ENCODE measurements at regions not wholly inside any gene's neighbourhood (a gene's known extent, or its start where the extent isn't known, plus 50 kb on each side); places are given as distances from the start of the nearest gene placed in this dataset.

GRCh38 chr15:61684749-61685467 lies 375.3 kb downstream of the VPS13C start:
- FAIRE-seq (no peak), DNase-seq (ENCODE audit: insufficient read length, low spot score) (no peak)

- no peak for DNase-seq (ENCODE audit: insufficient read length, low spot score)
- FAIRE-seq, result no peak
Observed at GRCh38 chr15:61682891-61683735, 377.1 kb downstream of the VPS13C start.

DNA sequence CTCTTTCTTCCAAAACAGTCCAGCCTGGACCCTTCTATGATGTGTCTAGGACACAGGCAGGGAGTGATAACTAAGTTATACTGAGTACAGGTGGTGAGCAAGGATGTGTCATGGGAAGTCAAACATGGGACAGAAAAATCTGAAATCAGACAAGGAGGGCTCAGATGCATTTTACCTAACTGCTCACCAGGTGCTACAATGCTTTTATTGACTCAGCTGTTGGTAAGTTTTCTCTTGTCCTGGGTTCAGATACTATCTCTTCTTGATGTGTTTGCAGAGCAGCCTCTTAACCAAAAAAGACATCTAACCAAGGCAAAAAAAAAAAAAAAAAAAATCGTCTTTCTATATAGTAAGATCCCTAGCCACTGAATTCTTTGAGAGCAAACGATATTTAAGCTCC lies 378.6 kb downstream of the VPS13C start:
- no peak for DNase-seq (ENCODE audit: insufficient read length, low spot score)
- no peak for FAIRE-seq

DNA sequence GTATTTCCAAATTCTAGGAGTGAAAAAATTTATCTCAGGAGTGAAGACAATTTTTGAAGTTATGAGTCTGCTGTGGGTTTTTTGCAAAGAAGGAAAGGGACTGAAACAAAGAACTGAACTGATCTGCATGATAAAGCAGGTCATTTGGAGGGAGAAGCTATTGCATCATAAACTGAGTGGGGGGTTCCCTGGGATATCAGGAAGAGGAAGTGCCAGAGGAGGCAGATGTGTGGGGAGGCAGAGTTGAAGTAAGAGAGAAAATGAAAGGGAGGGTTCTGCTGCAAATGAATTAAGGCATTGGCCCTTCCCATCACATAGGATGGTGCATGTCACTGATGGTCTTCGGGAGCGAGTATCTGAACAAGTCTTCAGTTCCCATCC lies 379.2 kb downstream of the VPS13C start:
- DNase-seq (ENCODE audit: insufficient read length, low spot score), result no peak
- no peak for FAIRE-seq

- no peak for DNase-seq (ENCODE audit: insufficient read length, low spot score)
Observed at GRCh38 chr15:61680260-61681037, 379.8 kb downstream of the VPS13C start.

GRCh38 chr15:61671736-61672135 lies 388.5 kb downstream of the VPS13C start:
- FAIRE-seq (no peak), DNase-seq (ENCODE audit: insufficient read length, low spot score) (no peak)

More at GRCh38 chr15:61680260-61681037, 379.8 kb downstream of the VPS13C start:
- no peak for FAIRE-seq

DNA sequence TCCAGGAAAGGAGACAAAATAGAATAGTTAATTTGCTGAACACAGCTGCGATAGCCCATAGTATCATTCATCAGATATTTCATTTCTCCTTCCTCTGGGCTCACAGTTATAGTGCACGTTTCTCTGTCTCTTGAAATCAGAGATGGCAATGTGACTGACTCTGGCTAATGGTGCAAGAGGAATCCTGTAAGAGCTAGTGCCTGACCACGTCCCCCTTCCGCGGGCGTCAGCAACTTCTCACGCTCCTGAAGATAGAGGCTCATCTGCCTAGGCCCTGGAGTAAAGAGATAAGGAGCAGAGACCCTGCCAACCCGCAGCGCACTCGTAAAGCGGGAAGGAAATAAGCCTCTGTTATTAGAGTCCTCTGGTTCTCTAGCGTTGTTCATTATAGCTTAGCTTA lies 391.8 kb downstream of the VPS13C start:
- DNase-seq (ENCODE audit: insufficient read length, low spot score), result no peak
- no peak for FAIRE-seq

DNA sequence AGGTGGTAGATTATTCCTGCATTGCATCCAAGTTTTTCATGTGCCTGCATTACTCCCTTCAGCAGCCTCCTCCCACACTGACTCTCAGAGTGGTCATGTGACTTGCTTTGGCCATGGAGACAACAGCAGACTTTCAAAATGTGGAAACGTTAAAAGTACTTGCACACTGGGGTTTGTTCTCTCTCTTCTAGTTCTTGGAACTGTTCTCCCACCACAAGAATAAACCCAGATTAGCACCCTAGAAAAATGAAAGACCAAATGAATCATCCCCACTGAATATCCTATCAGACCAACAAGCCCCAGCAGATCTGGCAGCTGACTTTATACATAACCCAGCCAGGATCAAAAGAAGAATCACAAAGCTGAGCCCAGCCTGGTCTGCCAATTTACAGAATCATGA lies 398.5 kb downstream of the VPS13C start:
- DNase-seq (ENCODE audit: insufficient read length, low spot score) (no peak), FAIRE-seq (no peak)

DNA sequence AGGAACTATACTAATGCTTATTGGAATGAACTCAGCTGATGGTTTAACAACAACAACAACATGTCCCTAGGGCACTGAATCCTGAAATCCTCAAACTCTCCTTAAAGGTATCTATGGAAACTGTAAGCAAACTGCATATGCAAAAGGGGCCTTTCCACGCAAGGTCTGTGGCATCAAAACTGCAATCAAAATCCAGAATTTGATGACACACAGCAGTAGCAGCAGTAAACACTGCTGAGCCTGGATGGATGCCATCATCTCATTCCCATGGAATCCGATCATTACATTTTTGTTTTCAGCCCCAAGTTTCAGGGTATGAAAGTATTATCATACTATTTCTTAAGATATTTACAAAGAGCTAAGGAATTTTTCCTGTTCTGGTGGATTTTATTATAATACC lies 399.7 kb downstream of the VPS13C start:
- FAIRE-seq (no peak), DNase-seq (ENCODE audit: insufficient read length, low spot score) (no peak)

- DNase-seq (ENCODE audit: insufficient read length, low spot score), result no peak
- FAIRE-seq, result no peak
Observed at GRCh38 chr15:61659566-61660190, 400.6 kb downstream of the VPS13C start.

DNA sequence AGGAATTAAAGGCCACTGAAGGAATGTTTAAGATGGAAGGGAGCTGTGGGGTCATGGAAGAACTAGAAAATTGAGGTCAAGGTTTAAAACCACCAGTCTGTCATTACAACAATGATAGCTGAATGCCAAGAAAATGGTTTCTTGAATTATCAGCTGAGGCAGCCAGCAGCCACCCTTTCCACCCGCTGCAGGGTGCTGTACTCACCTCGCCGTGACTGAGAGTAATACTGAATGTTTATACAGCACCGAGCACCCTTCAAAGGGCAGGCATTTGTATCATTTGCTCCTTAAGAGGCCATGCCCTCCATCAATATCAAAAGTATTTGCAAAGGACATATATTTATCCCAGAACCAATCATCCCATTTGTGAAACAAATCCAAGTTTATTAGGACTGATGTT lies 402.8 kb downstream of the VPS13C start:
- FAIRE-seq (no peak), DNase-seq (ENCODE audit: insufficient read length, low spot score) (no peak)

- DNase-seq (ENCODE audit: insufficient read length, low spot score), result no peak
- no peak for FAIRE-seq
Observed at GRCh38 chr15:61656391-61656790, 403.9 kb downstream of the VPS13C start.

GRCh38 chr15:61655881-61656280 lies 404.4 kb downstream of the VPS13C start:
- DNase-seq (ENCODE audit: insufficient read length, low spot score), result no peak
- no peak for FAIRE-seq

DNA sequence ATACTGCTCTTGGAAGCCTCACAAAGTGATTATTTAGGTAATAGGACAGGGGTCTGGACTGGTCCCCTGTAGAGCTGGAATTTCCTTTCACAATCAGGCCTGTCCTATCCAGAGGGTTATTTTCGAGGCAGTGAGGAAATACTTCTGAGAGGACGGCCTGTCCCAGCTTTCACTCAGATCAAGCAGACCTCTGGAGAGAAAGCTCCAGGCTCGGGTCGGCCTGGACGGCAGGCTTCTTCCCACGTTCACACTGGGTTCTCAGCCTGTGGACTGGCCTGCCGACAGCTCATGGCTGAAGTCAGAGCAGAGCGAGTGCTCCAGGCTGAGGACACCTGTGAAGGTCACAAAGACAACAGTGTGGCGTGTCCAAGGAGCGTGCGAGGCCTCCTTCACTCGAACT lies 405.3 kb downstream of the VPS13C start:
- FAIRE-seq (no peak), DNase-seq (ENCODE audit: insufficient read length, low spot score) (no peak)

DNA sequence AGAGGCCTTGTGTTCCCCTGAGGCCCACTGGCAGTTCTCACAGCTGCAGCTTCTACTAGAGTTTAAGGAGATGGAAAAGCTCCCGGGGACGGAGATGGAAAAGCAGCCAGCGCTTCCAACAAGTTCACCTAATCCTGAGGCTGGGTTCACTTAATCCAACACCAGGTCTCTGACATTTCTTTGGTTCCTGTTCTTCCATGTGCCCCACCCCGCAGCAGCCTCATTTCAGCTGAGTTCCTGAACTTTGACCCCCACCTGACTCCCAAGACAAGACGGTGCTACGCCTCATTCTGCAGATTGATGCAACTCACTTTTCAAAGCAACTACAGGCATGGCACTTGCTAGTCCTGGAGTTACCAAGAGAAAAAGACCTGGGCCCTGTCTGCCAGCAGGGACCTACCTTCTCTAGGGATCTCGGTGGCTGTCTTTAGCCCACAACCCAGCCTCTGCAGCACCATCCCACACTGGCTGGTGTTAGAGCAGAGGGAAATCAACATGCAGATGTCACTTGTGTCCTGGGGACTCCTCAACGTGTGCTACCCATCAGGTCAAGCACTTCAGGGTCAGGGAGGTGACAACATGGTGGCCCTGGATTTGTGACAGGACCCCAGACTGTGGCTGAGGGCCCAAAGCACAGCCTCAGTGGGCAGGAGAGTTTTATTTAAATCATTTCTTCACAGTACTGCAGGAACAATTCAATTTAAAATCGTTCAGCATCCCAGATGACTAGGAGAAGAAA lies 406.1 kb downstream of the VPS13C start:
- FAIRE-seq, result no peak
- DNase-seq (ENCODE audit: insufficient read length, low spot score), result no peak

GRCh38 chr15:61653110-61653509 lies 407.1 kb downstream of the VPS13C start:
- FAIRE-seq, result no peak
- no peak for DNase-seq (ENCODE audit: insufficient read length, low spot score)

DNA sequence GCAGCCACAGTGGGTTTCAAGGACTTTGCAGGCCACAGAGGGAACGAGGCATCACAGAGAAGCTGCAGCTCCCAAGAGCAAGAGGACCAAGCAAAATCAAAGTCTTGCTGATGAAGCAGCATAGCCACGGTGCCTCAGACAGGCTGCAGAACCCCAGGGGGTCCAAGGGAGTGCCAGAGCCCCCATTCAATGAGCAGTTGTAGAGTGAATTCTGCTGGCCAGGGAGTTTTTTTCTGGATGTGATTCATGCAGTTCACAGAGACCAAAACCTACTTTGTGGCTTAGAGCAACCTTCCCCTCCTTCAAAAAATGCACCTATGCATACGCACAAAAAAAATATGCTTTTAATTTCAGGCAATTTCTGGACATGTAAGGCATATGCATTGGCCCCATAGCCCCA lies 409.0 kb downstream of the VPS13C start:
- FAIRE-seq, result no peak
- DNase-seq (ENCODE audit: insufficient read length, low spot score), result no peak

DNA sequence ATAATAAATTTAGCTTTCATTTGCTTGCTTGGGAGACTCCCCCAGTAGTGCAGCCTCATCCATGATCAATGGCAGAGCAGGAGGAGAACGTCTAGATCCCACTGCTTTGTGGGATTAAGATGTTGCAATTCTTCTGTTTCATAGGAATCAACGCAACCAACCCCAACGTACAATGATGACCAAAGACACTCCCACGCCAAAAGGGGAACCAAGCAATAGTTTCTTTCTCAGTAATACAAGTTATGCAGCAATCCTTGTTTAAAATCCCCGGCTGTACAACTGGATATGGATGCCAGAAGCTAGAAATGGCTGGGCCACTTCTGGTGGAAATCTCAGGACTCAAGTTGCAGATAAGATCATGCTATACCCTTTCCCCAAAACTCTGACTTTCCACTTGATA lies 411.2 kb downstream of the VPS13C start:
- DNase-seq (ENCODE audit: insufficient read length, low spot score) (no peak), FAIRE-seq (no peak)

GRCh38 chr15:61644550-61644949 lies 415.4 kb upstream of the RORA start:
- no peak for DNase-seq (ENCODE audit: insufficient read length, low spot score)
- no peak for FAIRE-seq

DNA sequence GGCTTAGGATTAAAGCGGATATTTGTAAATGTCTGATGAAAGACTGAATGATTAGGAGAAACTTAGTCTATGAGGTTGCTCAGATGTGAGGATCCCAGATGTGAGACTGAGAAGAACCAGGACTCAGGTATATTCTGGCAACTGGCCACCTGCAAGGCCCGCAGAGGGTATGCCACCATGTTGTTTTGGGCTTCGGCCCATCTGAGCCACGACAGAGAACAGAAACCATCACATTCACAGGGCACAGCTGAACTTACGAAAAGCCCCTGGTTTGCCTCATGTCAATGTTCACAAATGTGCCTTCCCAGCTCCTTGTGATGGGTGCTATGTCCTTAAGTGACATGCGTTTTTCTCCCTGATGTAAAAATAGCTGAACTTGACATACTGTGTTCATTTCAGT lies 412.5 kb upstream of the RORA start:
- FAIRE-seq, result no peak

More for the DNA sequence above, 412.5 kb upstream of the RORA start:
- no peak for DNase-seq (ENCODE audit: insufficient read length, low spot score)
